Peyer's patch (tissue), 4 donors: ENCODE measurements at regions not wholly inside any gene's neighbourhood (a gene's known extent, or its start where the extent isn't known, plus 50 kb on each side); places are given as distances from the start of the nearest gene placed in this dataset.

Source experiments
- POLR2A ChIP-seq, 2 donors: fragments of 450-650 bp; IDR thresholded peaks; one replicate each; pipeline ENCODE4 v1.5.1; 2017; ENCODE audit warnings: antibody characterized with exemption in 2 of 2, mild to moderate bottlenecking in 2 of 2, moderate library complexity in 2 of 2
- TF ChIP-seq, protein P1 (sequence below), 6 experiments: fragments of 450-650 bp in 4 of 6; fragments of 200-600 bp in 2 of 6; sonication (generic) in 1 of 6; IDR thresholded peaks; one replicate each; pipeline ENCODE4 v1.5.1; 2017 to 2019; ENCODE audit warnings: antibody characterized with exemption in 6 of 6, mild to moderate bottlenecking in 3 of 6, moderate library complexity in 1 of 6

DNA sequence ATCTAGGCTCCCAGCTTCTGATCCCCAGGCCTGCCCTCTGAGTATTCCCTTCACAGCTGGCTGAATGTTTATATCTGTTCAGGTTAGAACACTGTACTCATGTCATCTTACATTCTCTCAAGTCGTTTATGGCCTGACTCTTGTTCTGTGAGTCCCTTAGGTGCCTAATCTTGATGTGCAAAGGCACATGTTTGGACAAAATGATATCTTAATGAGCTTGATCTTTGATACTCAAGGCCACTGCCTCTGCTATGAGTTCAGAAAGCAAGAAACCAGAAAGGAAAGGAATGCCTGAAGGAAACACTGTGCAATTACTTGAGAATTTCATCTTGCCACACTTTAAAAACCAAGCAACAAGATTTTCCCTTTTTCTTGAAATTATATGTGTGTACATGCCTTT, 391.8 kb upstream of the ZNF608 start:
- TF ChIP-seq, protein P1, sequence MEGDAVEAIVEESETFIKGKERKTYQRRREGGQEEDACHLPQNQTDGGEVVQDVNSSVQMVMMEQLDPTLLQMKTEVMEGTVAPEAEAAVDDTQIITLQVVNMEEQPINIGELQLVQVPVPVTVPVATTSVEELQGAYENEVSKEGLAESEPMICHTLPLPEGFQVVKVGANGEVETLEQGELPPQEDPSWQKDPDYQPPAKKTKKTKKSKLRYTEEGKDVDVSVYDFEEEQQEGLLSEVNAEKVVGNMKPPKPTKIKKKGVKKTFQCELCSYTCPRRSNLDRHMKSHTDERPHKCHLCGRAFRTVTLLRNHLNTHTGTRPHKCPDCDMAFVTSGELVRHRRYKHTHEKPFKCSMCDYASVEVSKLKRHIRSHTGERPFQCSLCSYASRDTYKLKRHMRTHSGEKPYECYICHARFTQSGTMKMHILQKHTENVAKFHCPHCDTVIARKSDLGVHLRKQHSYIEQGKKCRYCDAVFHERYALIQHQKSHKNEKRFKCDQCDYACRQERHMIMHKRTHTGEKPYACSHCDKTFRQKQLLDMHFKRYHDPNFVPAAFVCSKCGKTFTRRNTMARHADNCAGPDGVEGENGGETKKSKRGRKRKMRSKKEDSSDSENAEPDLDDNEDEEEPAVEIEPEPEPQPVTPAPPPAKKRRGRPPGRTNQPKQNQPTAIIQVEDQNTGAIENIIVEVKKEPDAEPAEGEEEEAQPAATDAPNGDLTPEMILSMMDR (IDR thresholded peaks at IDR 0.05), result no peak
- TF ChIP-seq POLR2A (IDR thresholded peaks at IDR 0.05), result no peak
